HEK293 (cell line): ENCODE measurements at regions not wholly inside any gene's neighbourhood (a gene's known extent, or its start where the extent isn't known, plus 50 kb on each side); places are given as distances from the start of the nearest gene placed in this dataset.
"Not testable (repeated sequence)": the region's sequence is repeated elsewhere in the genome, so short reads cannot be mapped to it uniquely, and the experiment has no call there.

Experiments
- CTCF ChIA-PET: fragments of 350-600 bp; formaldehyde crosslinking; extraction: SDS; loops from one replicate; lab custom pipeline; 2021; ENCODE audit warnings: antibody characterized with exemption; lab: Yijun Ruan, JAX
- POLR2A ChIA-PET: fragments of 300-600 bp; formaldehyde crosslinking; extraction: SDS; loops from one replicate; lab custom pipeline; 2020; ENCODE audit warnings: antibody characterized with exemption, inconsistent platforms; lab: Yijun Ruan, JAX
- H3K27ac ChIP-seq: fragments of 200-500 bp; sonication (Bioruptor generic); 2 replicates; pipeline ENCODE4 v1.5.1; 2014; ENCODE audit warnings: low read depth, low read length, control low read depth, inconsistent platforms; ENCODE audit errors: extremely low read depth
- H3K36me3 ChIP-seq, 2 experiments: fragments of 200-500 bp in 1 of 2; sonication (Bioruptor generic) in 1 of 2; 1 replicate in 1 of 2; 2 replicates in 1 of 2; pipeline ENCODE4 v1.5.1; 2014 to 2017; ENCODE audit warnings: inconsistent platforms in 2 of 2, low read length in 2 of 2; ENCODE audit not compliant: control insufficient read depth in 2 of 2, insufficient read depth in 1 of 2
- H3K4me1 ChIP-seq: fragments of 200-500 bp; sonication (Bioruptor generic); 2 replicates; pipeline ENCODE4 v1.5.1; 2014; ENCODE audit warnings: mild to moderate bottlenecking, low read length, inconsistent platforms; ENCODE audit not compliant: control insufficient read depth, insufficient read depth
- H3K4me3 ChIP-seq: 2 replicates; pipeline ENCODE4 v1.5.1; 2011; ENCODE audit warnings: low read depth, mild to moderate bottlenecking, control low read depth, low read length, moderate library complexity
- H3K9me3 ChIP-seq: fragments of 200-500 bp; sonication (Bioruptor generic); 2 replicates; pipeline ENCODE4 v1.5.1; 2014; ENCODE audit warnings: low read depth, low read length, inconsistent platforms; ENCODE audit not compliant: control insufficient read depth, insufficient read depth
- ZBTB17 ChIP-seq: fragments of 450-650 bp; formaldehyde crosslinking; IDR thresholded peaks from 2 replicates; pipeline ENCODE4 v1.5.1; 2016; ENCODE audit warnings: missing biosample characterization, missing genetic modification characterization
- ZIC2 ChIP-seq: fragments of 450-650 bp; formaldehyde crosslinking; IDR thresholded peaks from 2 replicates; pipeline ENCODE4 v1.5.1; 2016; ENCODE audit warnings: missing biosample characterization, missing genetic modification characterization
- ZNF221 ChIP-seq: fragments of 450-650 bp; formaldehyde crosslinking; IDR thresholded peaks from 2 replicates; pipeline ENCODE4 v1.5.1; 2017; ENCODE audit warnings: missing biosample characterization, missing genetic modification characterization, borderline replicate concordance
- ZNF394 ChIP-seq: fragments of 450-650 bp; formaldehyde crosslinking; IDR thresholded peaks from 2 replicates; pipeline ENCODE4 v1.5.1; 2016; ENCODE audit warnings: missing biosample characterization, missing genetic modification characterization, mild to moderate bottlenecking, moderate library complexity, borderline replicate concordance
- ZNF529 ChIP-seq: fragments of 450-650 bp; formaldehyde crosslinking; IDR thresholded peaks from 2 replicates; pipeline ENCODE4 v1.5.1; 2017; ENCODE audit warnings: missing genetic modification characterization, missing biosample characterization; ENCODE audit not compliant: insufficient replicate concordance
- ZNF585B ChIP-seq: fragments of 450-650 bp; formaldehyde crosslinking; IDR thresholded peaks from 2 replicates; pipeline ENCODE4 v1.5.1; 2016; ENCODE audit warnings: missing biosample characterization, missing genetic modification characterization
- ZNF623 ChIP-seq: fragments of 450-650 bp; formaldehyde crosslinking; IDR thresholded peaks from 2 replicates; pipeline ENCODE4 v1.5.1; 2016; ENCODE audit warnings: missing biosample characterization, missing genetic modification characterization
- ZNF664 ChIP-seq: fragments of 450-650 bp; formaldehyde crosslinking; IDR thresholded peaks from 2 replicates; pipeline ENCODE4 v1.5.1; 2016; ENCODE audit warnings: missing biosample characterization, missing genetic modification characterization
- TF ChIP-seq, protein P1 (sequence below): fragments of 450-650 bp; formaldehyde crosslinking; conservative IDR thresholded peaks from 2 replicates; pipeline ENCODE4 v1.5.1; 2016; ENCODE audit warnings: low read depth, missing biosample characterization, missing genetic modification characterization
- TF ChIP-seq, protein P2 (sequence below): fragments of 450-650 bp; formaldehyde crosslinking; IDR thresholded peaks from 2 replicates; pipeline ENCODE4 v1.5.1; 2017; ENCODE audit warnings: missing biosample characterization, missing genetic modification characterization
- TF ChIP-seq, protein P3 (sequence below): fragments of 450-650 bp; formaldehyde crosslinking; IDR thresholded peaks from 2 replicates; pipeline ENCODE4 v1.5.1; 2016; ENCODE audit warnings: missing biosample characterization, missing genetic modification characterization

DNA sequence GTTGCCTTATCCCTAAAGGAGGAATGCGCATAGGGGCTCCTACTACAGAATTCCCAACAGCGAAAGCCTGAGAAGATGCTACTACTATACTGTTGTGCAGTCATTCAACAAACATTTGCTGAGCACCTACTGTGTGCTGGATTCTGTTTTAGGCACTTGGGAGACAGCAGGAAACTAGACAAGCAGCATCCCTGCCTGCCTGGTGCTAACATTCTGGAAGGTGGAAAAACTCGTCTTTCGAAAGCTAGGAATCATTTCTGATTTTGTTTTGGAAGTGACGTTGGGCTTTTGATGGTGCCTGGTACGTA, 131.5 kb upstream of the NCOR2 start:
- TF ChIP-seq ZNF664 (peak; percentile 52), ZBTB17 (tag by site-specific recombination) (peak; percentile 28; the same call in 1 of the 2 replicates), ZNF529 (no peak)
- POLR2A ChIA-PET, result no interaction called here
- no peak overlapping the region for H3K27ac ChIP-seq
- H3K36me3 ChIP-seq, result no peaks in the 10 kb centered on the region
- no peaks in the 10 kb centered on the region for H3K9me3 ChIP-seq
- H3K4me3 ChIP-seq, result no peak overlapping the region
- peaks cover 9% of the 10 kb centered on the region for H3K4me1 ChIP-seq
- CTCF ChIA-PET, result no interaction called here

DNA sequence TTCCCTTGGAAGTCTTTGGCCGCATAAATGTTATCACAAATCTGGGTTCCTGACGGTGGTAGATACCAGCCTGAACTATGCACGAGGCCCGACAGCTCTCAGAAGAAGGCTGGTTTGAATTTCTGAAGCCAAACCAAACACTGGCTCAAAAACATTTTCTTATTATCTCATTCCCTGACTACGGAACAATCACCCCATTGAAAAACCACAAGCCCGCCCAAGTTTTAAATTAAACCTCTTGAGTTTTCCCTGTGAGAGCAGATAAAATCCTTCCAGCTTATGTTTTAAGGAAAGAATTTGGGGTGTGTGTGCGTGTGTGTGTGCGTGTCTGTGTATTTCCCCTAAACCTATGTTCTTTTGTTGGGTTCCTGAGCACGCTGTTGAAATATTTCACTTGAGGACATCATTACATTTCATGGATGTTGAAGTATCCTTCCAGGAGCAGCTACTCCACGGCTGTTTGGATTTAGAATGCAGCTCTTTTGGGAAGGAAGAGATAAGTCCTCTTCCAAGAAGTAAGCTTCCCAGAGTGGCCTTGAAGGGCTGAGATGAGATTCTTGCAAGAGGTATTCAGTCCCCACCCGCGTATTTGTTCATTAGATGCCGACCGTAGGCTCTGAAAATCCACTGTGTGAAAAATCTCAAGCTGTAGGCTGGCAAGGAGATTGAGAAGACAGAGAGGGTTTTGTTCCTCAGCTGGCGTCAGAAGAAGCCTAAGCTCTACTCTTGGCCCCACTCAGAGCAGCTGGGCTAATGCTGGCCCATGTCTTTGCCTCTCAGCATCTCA, 131.0 kb upstream of the NCOR2 start:
- Histone ChIP-seq H3K9me3 (no peaks in the 10 kb centered on the region), H3K4me3 (no peak overlapping the region), H3K36me3 (no peaks in the 10 kb centered on the region), H3K4me1 (peaks cover 9% of the 10 kb centered on the region), H3K27ac (no peak overlapping the region; the same call in 1 of the 2 replicates)
- TF ChIP-seq, protein P1, sequence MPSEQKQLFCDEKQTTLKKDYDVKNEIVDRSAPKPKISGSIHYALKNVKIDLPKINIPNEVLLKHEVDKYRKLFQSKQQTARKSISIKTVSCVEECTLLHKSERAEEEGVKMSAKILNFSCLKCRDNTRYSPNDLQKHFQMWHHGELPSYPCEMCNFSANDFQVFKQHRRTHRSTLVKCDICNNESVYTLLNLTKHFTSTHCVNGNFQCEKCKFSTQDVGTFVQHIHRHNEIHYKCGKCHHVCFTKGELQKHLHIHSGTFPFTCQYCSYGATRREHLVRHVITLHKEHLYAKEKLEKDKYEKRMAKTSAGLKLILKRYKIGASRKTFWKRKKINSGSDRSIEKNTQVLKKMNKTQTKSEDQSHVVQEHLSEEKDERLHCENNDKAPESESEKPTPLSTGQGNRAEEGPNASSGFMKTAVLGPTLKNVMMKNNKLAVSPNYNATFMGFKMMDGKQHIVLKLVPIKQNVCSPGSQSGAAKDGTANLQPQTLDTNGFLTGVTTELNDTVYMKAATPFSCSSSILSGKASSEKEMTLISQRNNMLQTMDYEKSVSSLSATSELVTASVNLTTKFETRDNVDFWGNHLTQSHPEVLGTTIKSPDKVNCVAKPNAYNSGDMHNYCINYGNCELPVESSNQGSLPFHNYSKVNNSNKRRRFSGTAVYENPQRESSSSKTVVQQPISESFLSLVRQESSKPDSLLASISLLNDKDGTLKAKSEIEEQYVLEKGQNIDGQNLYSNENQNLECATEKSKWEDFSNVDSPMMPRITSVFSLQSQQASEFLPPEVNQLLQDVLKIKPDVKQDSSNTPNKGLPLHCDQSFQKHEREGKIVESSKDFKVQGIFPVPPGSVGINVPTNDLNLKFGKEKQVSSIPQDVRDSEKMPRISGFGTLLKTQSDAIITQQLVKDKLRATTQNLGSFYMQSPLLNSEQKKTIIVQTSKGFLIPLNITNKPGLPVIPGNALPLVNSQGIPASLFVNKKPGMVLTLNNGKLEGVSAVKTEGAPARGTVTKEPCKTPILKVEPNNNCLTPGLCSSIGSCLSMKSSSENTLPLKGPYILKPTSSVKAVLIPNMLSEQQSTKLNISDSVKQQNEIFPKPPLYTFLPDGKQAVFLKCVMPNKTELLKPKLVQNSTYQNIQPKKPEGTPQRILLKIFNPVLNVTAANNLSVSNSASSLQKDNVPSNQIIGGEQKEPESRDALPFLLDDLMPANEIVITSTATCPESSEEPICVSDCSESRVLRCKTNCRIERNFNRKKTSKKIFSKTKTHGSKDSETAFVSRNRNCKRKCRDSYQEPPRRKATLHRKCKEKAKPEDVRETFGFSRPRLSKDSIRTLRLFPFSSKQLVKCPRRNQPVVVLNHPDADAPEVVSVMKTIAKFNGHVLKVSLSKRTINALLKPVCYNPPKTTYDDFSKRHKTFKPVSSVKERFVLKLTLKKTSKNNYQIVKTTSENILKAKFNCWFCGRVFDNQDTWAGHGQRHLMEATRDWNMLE (tag by site-specific recombination), result no peak
- no peak for TF ChIP-seq ZNF623 (tag by site-specific recombination)
- no peak for TF ChIP-seq ZNF585B (tag by site-specific recombination)
- TF ChIP-seq, protein P2, sequence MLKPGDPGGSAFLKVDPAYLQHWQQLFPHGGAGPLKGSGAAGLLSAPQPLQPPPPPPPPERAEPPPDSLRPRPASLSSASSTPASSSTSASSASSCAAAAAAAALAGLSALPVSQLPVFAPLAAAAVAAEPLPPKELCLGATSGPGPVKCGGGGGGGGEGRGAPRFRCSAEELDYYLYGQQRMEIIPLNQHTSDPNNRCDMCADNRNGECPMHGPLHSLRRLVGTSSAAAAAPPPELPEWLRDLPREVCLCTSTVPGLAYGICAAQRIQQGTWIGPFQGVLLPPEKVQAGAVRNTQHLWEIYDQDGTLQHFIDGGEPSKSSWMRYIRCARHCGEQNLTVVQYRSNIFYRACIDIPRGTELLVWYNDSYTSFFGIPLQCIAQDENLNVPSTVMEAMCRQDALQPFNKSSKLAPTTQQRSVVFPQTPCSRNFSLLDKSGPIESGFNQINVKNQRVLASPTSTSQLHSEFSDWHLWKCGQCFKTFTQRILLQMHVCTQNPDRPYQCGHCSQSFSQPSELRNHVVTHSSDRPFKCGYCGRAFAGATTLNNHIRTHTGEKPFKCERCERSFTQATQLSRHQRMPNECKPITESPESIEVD (tag by site-specific recombination), result 0 out of 2 replicates have a peak, but pooled peaks have one; percentile 14
- peak; percentile 55; the same call in 1 of the 2 replicates for TF ChIP-seq ZNF394 (tag by site-specific recombination)
- TF ChIP-seq, protein P3, sequence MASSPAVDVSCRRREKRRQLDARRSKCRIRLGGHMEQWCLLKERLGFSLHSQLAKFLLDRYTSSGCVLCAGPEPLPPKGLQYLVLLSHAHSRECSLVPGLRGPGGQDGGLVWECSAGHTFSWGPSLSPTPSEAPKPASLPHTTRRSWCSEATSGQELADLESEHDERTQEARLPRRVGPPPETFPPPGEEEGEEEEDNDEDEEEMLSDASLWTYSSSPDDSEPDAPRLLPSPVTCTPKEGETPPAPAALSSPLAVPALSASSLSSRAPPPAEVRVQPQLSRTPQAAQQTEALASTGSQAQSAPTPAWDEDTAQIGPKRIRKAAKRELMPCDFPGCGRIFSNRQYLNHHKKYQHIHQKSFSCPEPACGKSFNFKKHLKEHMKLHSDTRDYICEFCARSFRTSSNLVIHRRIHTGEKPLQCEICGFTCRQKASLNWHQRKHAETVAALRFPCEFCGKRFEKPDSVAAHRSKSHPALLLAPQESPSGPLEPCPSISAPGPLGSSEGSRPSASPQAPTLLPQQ (tag by site-specific recombination), result no peak
- no peak for TF ChIP-seq ZIC2
- TF ChIP-seq ZNF221 (tag by site-specific recombination), result no peak
- no peak for TF ChIP-seq ZNF529
- ChIA-PET POLR2A (no interaction called here), CTCF (no interaction called here)

DNA sequence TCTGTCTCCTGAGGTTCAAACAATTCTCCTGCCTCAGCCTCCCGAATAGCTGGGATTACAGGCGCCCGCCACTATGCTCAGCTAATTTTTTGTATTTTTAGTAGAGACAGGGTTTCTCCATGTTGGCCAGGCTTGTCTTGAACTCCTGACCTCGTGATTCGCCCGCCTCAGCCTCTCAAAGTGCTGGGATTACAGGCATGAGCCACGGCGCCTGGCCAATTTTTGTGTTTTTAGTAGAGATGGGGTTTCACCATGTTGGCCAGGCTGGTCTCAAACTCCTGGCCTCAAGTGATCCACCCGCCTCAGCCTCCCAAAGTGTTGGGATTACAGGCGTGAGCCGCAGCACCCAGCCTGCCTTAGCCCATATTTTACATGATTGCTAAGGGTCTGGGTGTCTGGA, 130.3 kb upstream of the NCOR2 start:
- POLR2A ChIA-PET, CTCF ChIA-PET, H3K27ac ChIP-seq, H3K9me3 ChIP-seq, H3K36me3 ChIP-seq, H3K4me3 ChIP-seq, H3K4me1 ChIP-seq: not testable (repeated sequence)
